ENCODE measurements at regions not wholly inside any gene's neighbourhood (a gene's known extent, or its start where the extent isn't known, plus 50 kb on each side); places are given as distances from the start of the nearest gene placed in this dataset.

DNA sequence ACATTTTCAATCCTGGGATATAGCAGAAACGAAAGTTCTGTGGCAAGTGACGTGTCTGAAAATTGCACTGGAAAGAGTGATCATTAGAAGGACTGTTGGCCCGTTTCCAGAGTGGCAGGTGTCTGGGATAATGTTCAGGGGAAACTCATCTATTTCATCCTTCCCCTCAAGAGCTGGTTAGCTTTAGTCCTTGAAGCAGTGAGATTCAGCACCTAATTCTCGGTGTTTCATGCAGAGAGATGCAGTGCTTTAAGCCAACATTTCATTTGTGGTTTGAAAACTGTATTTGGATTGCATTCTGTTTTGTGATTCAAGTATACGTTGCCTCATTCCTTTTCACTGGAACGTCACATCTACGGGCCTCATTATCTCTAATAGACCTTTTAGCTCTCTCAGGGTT lies 205.0 kb upstream of the RAG2 start:
- no peak for DNase-seq
- no peak for TF ChIP-seq POLR2A (IDR thresholded peaks at IDR 0.05; ENCODE audit: low read length)
- TF ChIP-seq GATA1 (IDR thresholded peaks at IDR 0.05; ENCODE audit: low read depth, low read length), result no peak

GRCh38 chr11:36792996-36793914 lies 195.2 kb upstream of the RAG2 start:
- no peak for DNase-seq
- TF ChIP-seq GATA1 (IDR thresholded peaks at IDR 0.05; ENCODE audit: low read depth, low read length) (no peak), POLR2A (IDR thresholded peaks at IDR 0.05; ENCODE audit: low read length) (no peak)

- no peak for TF ChIP-seq GATA1 (IDR thresholded peaks at IDR 0.05; ENCODE audit: low read depth, low read length)
- TF ChIP-seq POLR2A (IDR thresholded peaks at IDR 0.05; ENCODE audit: low read length), result no peak
- no peak for DNase-seq
These were observed 193.9 kb upstream of the RAG2 start for GRCh38 chr11:36791957-36792356.

GRCh38 chr11:36790526-36790925 lies 192.5 kb upstream of the RAG2 start:
- no peak for DNase-seq
- TF ChIP-seq GATA1 (IDR thresholded peaks at IDR 0.05; ENCODE audit: low read depth, low read length) (no peak), POLR2A (IDR thresholded peaks at IDR 0.05; ENCODE audit: low read length) (no peak)

- DNase-seq, result no peak
- no peak for TF ChIP-seq POLR2A (IDR thresholded peaks at IDR 0.05; ENCODE audit: low read length)
- TF ChIP-seq GATA1 (IDR thresholded peaks at IDR 0.05; ENCODE audit: low read depth, low read length), result no peak
These were observed 185.8 kb upstream of the RAG2 start for GRCh38 chr11:36783808-36784207.

DNA sequence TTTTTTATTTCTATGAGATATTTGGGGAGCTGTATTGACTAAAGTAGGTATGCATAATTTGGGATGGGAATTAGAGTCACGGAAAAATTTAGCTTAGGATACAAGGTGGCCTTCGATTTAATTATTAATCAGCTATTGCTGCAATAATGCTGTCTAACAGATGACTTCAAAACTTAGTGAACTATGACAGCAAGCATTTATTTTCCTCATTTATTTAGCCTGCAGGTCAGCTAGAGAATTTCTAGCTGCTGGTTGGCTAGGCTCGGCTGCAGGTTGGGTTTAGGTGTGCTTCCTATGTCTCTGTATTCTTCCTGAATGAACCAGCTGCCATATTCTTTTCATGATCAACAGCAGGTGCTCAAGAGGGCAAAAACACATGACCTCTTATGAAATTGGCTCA lies 181.8 kb upstream of the RAG2 start:
- TF ChIP-seq POLR2A (IDR thresholded peaks at IDR 0.05; ENCODE audit: low read length), result no peak
- TF ChIP-seq GATA1 (IDR thresholded peaks at IDR 0.05; ENCODE audit: low read depth, low read length), result no peak
- DNase-seq, result no peak

- DNase-seq, result no peak
- TF ChIP-seq GATA1 (IDR thresholded peaks at IDR 0.05; ENCODE audit: low read depth, low read length) (no peak), POLR2A (IDR thresholded peaks at IDR 0.05; ENCODE audit: low read length) (no peak)
These were observed 179.3 kb upstream of the RAG2 start for GRCh38 chr11:36777311-36777710.

GRCh38 chr11:36775756-36776155 lies 177.7 kb upstream of the RAG2 start:
- TF ChIP-seq GATA1 (IDR thresholded peaks at IDR 0.05; ENCODE audit: low read depth, low read length), result no peak
- no peak for TF ChIP-seq POLR2A (IDR thresholded peaks at IDR 0.05; ENCODE audit: low read length)

GRCh38 chr11:36775130-36775529 lies 177.1 kb upstream of the RAG2 start:
- DNase-seq, result no peak
- TF ChIP-seq POLR2A (IDR thresholded peaks at IDR 0.05; ENCODE audit: low read length) (no peak), GATA1 (IDR thresholded peaks at IDR 0.05; ENCODE audit: low read depth, low read length) (no peak)

More at GRCh38 chr11:36775756-36776155, 177.7 kb upstream of the RAG2 start:
- no peak for DNase-seq

GRCh38 chr11:36774603-36775002 lies 176.6 kb upstream of the RAG2 start:
- DNase-seq, result no peak

GRCh38 chr11:36763187-36763586 lies 165.2 kb upstream of the RAG2 start:
- no peak for DNase-seq
- TF ChIP-seq GATA1 (IDR thresholded peaks at IDR 0.05; ENCODE audit: low read depth, low read length) (no peak), POLR2A (IDR thresholded peaks at IDR 0.05; ENCODE audit: low read length) (no peak)

More at GRCh38 chr11:36774603-36775002, 176.6 kb upstream of the RAG2 start:
- TF ChIP-seq GATA1 (IDR thresholded peaks at IDR 0.05; ENCODE audit: low read depth, low read length) (no peak), POLR2A (IDR thresholded peaks at IDR 0.05; ENCODE audit: low read length) (no peak)

- TF ChIP-seq GATA1 (IDR thresholded peaks at IDR 0.05; ENCODE audit: low read depth, low read length) (no peak), POLR2A (IDR thresholded peaks at IDR 0.05; ENCODE audit: low read length) (no peak)
These were observed 159.0 kb upstream of the RAG2 start for GRCh38 chr11:36757075-36757474.

GRCh38 chr11:36753960-36754359 lies 155.9 kb upstream of the RAG2 start:
- TF ChIP-seq POLR2A (IDR thresholded peaks at IDR 0.05; ENCODE audit: low read length) (no peak), GATA1 (IDR thresholded peaks at IDR 0.05; ENCODE audit: low read depth, low read length) (no peak)
- no peak for DNase-seq

More at GRCh38 chr11:36757075-36757474, 159.0 kb upstream of the RAG2 start:
- DNase-seq, result no peak

- TF ChIP-seq POLR2A (IDR thresholded peaks at IDR 0.05; ENCODE audit: low read length) (no peak), GATA1 (IDR thresholded peaks at IDR 0.05; ENCODE audit: low read depth, low read length) (no peak)
- DNase-seq, result no peak
These were observed 154.0 kb upstream of the RAG2 start for GRCh38 chr11:36751996-36752395.

DNA sequence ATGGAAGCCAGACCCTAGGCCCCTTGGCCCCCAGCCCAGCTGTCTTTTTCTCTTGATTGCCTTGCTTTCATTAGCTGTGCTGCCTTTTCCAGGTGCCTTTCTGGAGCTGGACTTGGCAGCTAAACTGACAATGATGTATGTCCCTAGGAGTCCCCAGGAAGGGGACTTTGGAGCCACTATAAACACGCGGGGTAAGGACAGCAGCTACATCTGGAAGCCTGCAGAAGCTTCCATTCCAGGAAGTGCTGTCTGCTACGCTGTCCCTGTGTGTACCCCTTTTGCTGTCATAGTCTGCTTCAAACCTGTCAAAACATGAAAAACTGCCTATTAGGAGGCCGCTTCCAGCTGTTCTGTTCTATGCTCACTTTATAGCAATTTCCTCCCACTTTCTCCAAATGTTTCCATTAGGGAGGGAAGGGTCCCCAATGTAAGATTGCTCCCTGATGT lies 153.3 kb upstream of the RAG2 start:
- TF ChIP-seq POLR2A (IDR thresholded peaks at IDR 0.05; ENCODE audit: low read length) (no peak), GATA1 (IDR thresholded peaks at IDR 0.05; ENCODE audit: low read depth, low read length) (no peak)
- no peak for DNase-seq
